GM23338 (cell line): ENCODE measurements at regions not wholly inside any gene's neighbourhood (a gene's known extent, or its start where the extent isn't known, plus 50 kb on each side); places are given as distances from the start of the nearest gene placed in this dataset.

ENCODE experiments used
- ATAC-seq: fragments of 200-7000 bp; cut with Tn5 transposase; 3 replicates; pipeline ENCODE4 v1.9.1; 2020
- DNase-seq: peaks from one replicate; pipeline ENCODE4 v3.0.0-alpha.2; 2015; ENCODE audit warnings: low spot score
- H2AFZ ChIP-seq: fragments of 200-600 bp; sonication (generic); 2 replicates; pipeline ENCODE4 v1.8.0; 2016; ENCODE audit warnings: antibody characterized with exemption, mild to moderate bottlenecking, moderate library complexity
- H3F3A ChIP-seq: fragments of 200-600 bp; sonication (generic); replicated peaks from 2 replicates; pipeline ENCODE4 v1.8.0; 2017; ENCODE audit warnings: antibody characterized with exemption, mixed run types, low read depth
- H3K27ac ChIP-seq: fragments of 200-600 bp; sonication (generic); 2 replicates; pipeline ENCODE4 v1.6.1; 2016; ENCODE audit warnings: low read depth
- H3K27me3 ChIP-seq: fragments of 200-600 bp; sonication (generic); 2 replicates; pipeline ENCODE4 v1.8.0; 2016; ENCODE audit warnings: mild to moderate bottlenecking, mixed run types, moderate library complexity; ENCODE audit not compliant: insufficient read depth
- H3K36me3 ChIP-seq: fragments of 200-600 bp; sonication (generic); 2 replicates; pipeline ENCODE4 v1.8.0; 2016; ENCODE audit warnings: mild to moderate bottlenecking; ENCODE audit not compliant: insufficient read depth
- H3K4me1 ChIP-seq: fragments of 200-600 bp; sonication (generic); 2 replicates; pipeline ENCODE4 v1.8.0; 2016; ENCODE audit warnings: mild to moderate bottlenecking, moderate library complexity; ENCODE audit not compliant: insufficient read depth
- H3K4me2 ChIP-seq: fragments of 200-600 bp; sonication (generic); 2 replicates; pipeline ENCODE4 v1.7.1; 2017; ENCODE audit warnings: mixed run types
- H3K4me3 ChIP-seq: fragments of 200-600 bp; sonication (generic); 2 replicates; pipeline ENCODE4 v1.6.1; 2016; ENCODE audit warnings: mixed run types
- H3K79me2 ChIP-seq: fragments of 200-600 bp; sonication (generic); replicated peaks from 2 replicates; pipeline ENCODE4 v1.8.0; 2017; ENCODE audit warnings: mild to moderate bottlenecking; ENCODE audit not compliant: insufficient read depth
- H3K9me2 ChIP-seq: fragments of 200-600 bp; sonication (generic); 2 replicates; pipeline ENCODE4 v1.8.0; 2017; ENCODE audit not compliant: insufficient read depth
- H4K20me1 ChIP-seq: fragments of 200-600 bp; sonication (generic); replicated peaks from 2 replicates; pipeline ENCODE4 v1.8.0; 2017; ENCODE audit warnings: mild to moderate bottlenecking; ENCODE audit not compliant: insufficient read depth
- H3K27ac Mint-ChIP-seq: 2 replicates; pipeline ENCODE4 v1.8.0; 2020; ENCODE audit warnings: inconsistent platforms, mild to moderate bottlenecking, moderate library complexity, mixed read lengths
- H3K27me3 Mint-ChIP-seq: 3 replicates; pipeline ENCODE4 v1.8.0; 2022; ENCODE audit warnings: low read depth, mild to moderate bottlenecking, moderate library complexity, mixed read lengths, inconsistent platforms; ENCODE audit not compliant: insufficient read depth, poor library complexity
- H3K36me3 Mint-ChIP-seq: 3 replicates; pipeline ENCODE4 v1.8.0; 2021; ENCODE audit warnings: low read depth, mild to moderate bottlenecking, inconsistent platforms, moderate library complexity, mixed read lengths
- H3K4me1 Mint-ChIP-seq: 3 replicates; pipeline ENCODE4 v1.8.0; 2020; ENCODE audit warnings: mild to moderate bottlenecking, inconsistent platforms, mixed read lengths
- H3K4me3 Mint-ChIP-seq: 3 replicates; pipeline ENCODE4 v1.8.0; 2021; ENCODE audit warnings: moderate library complexity, mild to moderate bottlenecking, inconsistent platforms, mixed read lengths
- H3K9me3 Mint-ChIP-seq: 3 replicates; pipeline ENCODE4 v1.8.0; 2020; ENCODE audit warnings: moderate library complexity, mild to moderate bottlenecking, inconsistent platforms, mixed read lengths
- CREB1 ChIP-seq: fragments of 250-450 bp; sonication (Bioruptor Pico); IDR thresholded peaks from 2 replicates; pipeline ENCODE4 v1.5.0; 2020; ENCODE audit warnings: low read depth, mild to moderate bottlenecking, moderate library complexity
- CTCF ChIP-seq, 2 experiments: fragments of 200-600 bp in 1 of 2; sonication (generic) in 1 of 2; conservative IDR thresholded peaks; 2 replicates each; pipeline versions ENCODE4 v1.5.1 to v1.6.1; 2016 to 2017; ENCODE audit warnings: antibody characterized with exemption in 2 of 2, low read depth in 2 of 2, mild to moderate bottlenecking in 2 of 2, moderate library complexity in 1 of 2
- ETS1 ChIP-seq: IDR thresholded peaks from 2 replicates; pipeline ENCODE4 v1.6.1; 2016; ENCODE audit warnings: antibody characterized with exemption
- EZH2 ChIP-seq: fragments of 200-600 bp; sonication (generic); IDR thresholded peaks from one replicate; pipeline ENCODE4 v1.8.0; 2017; ENCODE audit warnings: antibody characterized with exemption, mild to moderate bottlenecking, low read depth; ENCODE audit not compliant: unreplicated experiment
- EZH2phosphoT487 ChIP-seq: fragments of 200-600 bp; sonication (generic); IDR thresholded peaks from one replicate; pipeline ENCODE4 v1.8.1; 2018; ENCODE audit warnings: antibody characterized with exemption; ENCODE audit not compliant: unreplicated experiment
- JUNB ChIP-seq: IDR thresholded peaks from one replicate; pipeline ENCODE4 v1.6.1; 2016; ENCODE audit warnings: antibody characterized with exemption; ENCODE audit not compliant: unreplicated experiment
- NANOG ChIP-seq: IDR thresholded peaks from 2 replicates; pipeline ENCODE4 v1.6.1; 2016; ENCODE audit warnings: antibody characterized with exemption, borderline replicate concordance
- POLR2AphosphoS5 ChIP-seq: IDR thresholded peaks from 2 replicates; pipeline ENCODE4 v1.6.1; 2016; ENCODE audit warnings: antibody characterized with exemption, low read depth
- REST ChIP-seq: IDR thresholded peaks from one replicate; pipeline ENCODE4 v1.6.1; 2018; ENCODE audit warnings: antibody characterized with exemption; ENCODE audit not compliant: unreplicated experiment
- STAT1 ChIP-seq: IDR thresholded peaks from one replicate; pipeline ENCODE4 v1.6.1; 2016; ENCODE audit warnings: antibody characterized with exemption; ENCODE audit not compliant: unreplicated experiment
- ZNF114 ChIP-seq: fragments of 250-450 bp; sonication (Bioruptor Pico); IDR thresholded peaks from 2 replicates; pipeline ENCODE4 v1.5.0; 2020; ENCODE audit warnings: mild to moderate bottlenecking, moderate library complexity
- ZNF462 ChIP-seq: fragments of 250-450 bp; sonication (Bioruptor Pico); IDR thresholded peaks from 2 replicates; pipeline ENCODE4 v1.5.0; 2020; ENCODE audit warnings: mild to moderate bottlenecking, moderate library complexity

- Histone ChIP-seq H3K4me2 (no peak overlapping the region), H3K79me2 (no peaks in the 10 kb centered on the region), H3F3A (no peaks in the 10 kb centered on the region), H3K27me3 (no peaks in the 10 kb centered on the region), H3K4me3 (no peak overlapping the region), H3K36me3 (no peaks in the 10 kb centered on the region), H3K4me1 (no peaks in the 10 kb centered on the region), H3K27ac (no peak overlapping the region), H2AFZ (no peak overlapping the region), H3K9me2 (no peaks in the 10 kb centered on the region), H4K20me1 (no peaks in the 10 kb centered on the region)
- Mint-ChIP-seq H3K4me3 (no peak overlapping the region), H3K27me3 (peaks cover 2% of the 10 kb centered on the region), H3K4me1 (peaks cover 5% of the 10 kb centered on the region; the same call in 1 of the 3 replicates), H3K9me3 (no peaks in the 10 kb centered on the region), H3K27ac (no peak overlapping the region), H3K36me3 (no peaks in the 10 kb centered on the region)
- ATAC-seq (no peak), DNase-seq (no peak)
- TF ChIP-seq EZH2 (no peak), ZNF462 (CRISPR knock-in tag) (no peak), ETS1 (no peak), NANOG (no peak), CTCF (conservative IDR thresholded peaks at IDR 0.05; ENCODE audit: low read depth in 2 of 2) (no peak), JUNB (no peak), REST (no peak), STAT1 (no peak), EZH2phosphoT487 (no peak), ZNF114 (CRISPR knock-in tag) (no peak), POLR2AphosphoS5 (no peak), CREB1 (no peak)
Measured at GRCh38 chrX:13103188-13103913, 58.9 kb upstream of the FAM9C start.
